ENCODE measurements at regions not wholly inside any gene's neighbourhood (a gene's known extent, or its start where the extent isn't known, plus 50 kb on each side); places are given as distances from the start of the nearest gene placed in this dataset.

- ChIA-PET POLR2A (no interaction called here), CTCF (no interaction called here)
These were observed 106.4 kb downstream of the SINHCAF start for GRCh38 chr12:31219521-31219920.

DNA sequence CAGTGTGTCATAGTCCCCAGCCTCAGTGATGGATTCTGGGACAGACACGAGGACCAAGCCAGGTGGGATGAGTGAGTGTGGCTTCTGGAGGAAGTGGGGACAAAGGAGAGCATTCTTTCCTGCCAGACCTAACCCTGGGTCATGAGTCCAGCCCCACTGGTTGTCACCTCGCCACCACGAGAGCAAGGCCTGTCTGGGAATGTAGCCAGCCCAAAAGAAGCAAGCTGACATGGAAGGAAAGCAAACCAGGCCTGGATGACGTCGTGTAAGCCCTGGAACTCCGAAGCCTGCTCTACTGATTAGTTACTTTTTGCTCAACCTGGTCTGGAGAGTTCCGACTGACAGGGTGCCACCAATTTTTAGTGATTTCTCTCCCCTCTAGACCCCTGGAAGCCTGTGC, 105.9 kb downstream of the SINHCAF start:
- no peak overlapping the region for H3K4me3 ChIP-seq (ENCODE audit: low read depth, low read length)

More at GRCh38 chr12:31219521-31219920, 106.4 kb downstream of the SINHCAF start:
- Histone ChIP-seq H3K4me1 (ENCODE audit: control insufficient read depth, insufficient read depth, low read length) (no peaks in the 10 kb centered on the region), H3K9me3 (ENCODE audit: control insufficient read depth, insufficient read depth, low read depth, low read length) (no peaks in the 10 kb centered on the region), H3K36me3 (ENCODE audit: control insufficient read depth in 2 of 2, insufficient read depth in 1 of 2, low read length in 2 of 2) (no peaks in the 10 kb centered on the region), H3K27ac (ENCODE audit: extremely low read depth, low read depth, low read length) (no peak overlapping the region), H3K4me3 (ENCODE audit: low read depth, low read length) (no peak overlapping the region)
- TF ChIP-seq ZNF488 (tag by site-specific recombination; IDR thresholded peaks at IDR 0.05) (no peak), ZNF621 (tag by site-specific recombination; IDR thresholded peaks at IDR 0.05) (no peak), ZBTB7A (tag by site-specific recombination; IDR thresholded peaks at IDR 0.05; ENCODE audit: low read depth) (no peak)
- TF ChIP-seq, protein P1, sequence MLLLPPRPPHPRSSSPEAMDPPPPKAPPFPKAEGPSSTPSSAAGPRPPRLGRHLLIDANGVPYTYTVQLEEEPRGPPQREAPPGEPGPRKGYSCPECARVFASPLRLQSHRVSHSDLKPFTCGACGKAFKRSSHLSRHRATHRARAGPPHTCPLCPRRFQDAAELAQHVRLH (tag by site-specific recombination; IDR thresholded peaks at IDR 0.05) = no peak

GRCh38 chr12:31220633-31221550, 105.1 kb downstream of the SINHCAF start:
- Histone ChIP-seq H3K9me3 (ENCODE audit: control insufficient read depth, insufficient read depth, low read depth, low read length) (no peaks in the 10 kb centered on the region), H3K4me3 (ENCODE audit: low read depth, low read length) (no peak overlapping the region), H3K4me1 (ENCODE audit: control insufficient read depth, insufficient read depth, low read length) (no peaks in the 10 kb centered on the region), H3K27ac (ENCODE audit: extremely low read depth, low read depth, low read length) (no peak overlapping the region), H3K36me3 (ENCODE audit: control insufficient read depth in 2 of 2, insufficient read depth in 1 of 2, low read length in 2 of 2) (no peaks in the 10 kb centered on the region)
- ChIA-PET CTCF (no interaction called here), POLR2A (no interaction called here)
- TF ChIP-seq ZNF776 (tag by site-specific recombination; IDR thresholded peaks at IDR 0.05; ENCODE audit: borderline replicate concordance) = no peak
- TF ChIP-seq, protein P2, sequence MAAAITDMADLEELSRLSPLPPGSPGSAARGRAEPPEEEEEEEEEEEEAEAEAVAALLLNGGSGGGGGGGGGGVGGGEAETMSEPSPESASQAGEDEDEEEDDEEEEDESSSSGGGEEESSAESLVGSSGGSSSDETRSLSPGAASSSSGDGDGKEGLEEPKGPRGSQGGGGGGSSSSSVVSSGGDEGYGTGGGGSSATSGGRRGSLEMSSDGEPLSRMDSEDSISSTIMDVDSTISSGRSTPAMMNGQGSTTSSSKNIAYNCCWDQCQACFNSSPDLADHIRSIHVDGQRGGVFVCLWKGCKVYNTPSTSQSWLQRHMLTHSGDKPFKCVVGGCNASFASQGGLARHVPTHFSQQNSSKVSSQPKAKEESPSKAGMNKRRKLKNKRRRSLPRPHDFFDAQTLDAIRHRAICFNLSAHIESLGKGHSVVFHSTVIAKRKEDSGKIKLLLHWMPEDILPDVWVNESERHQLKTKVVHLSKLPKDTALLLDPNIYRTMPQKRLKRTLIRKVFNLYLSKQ (tag by site-specific recombination; IDR thresholded peaks at IDR 0.05; ENCODE audit: borderline replicate concordance) = no peak
- no peak for TF ChIP-seq ZNF501 (tag by site-specific recombination; IDR thresholded peaks at IDR 0.05)
- no peak for TF ChIP-seq ZNF157 (tag by site-specific recombination; IDR thresholded peaks at IDR 0.05)
- no peak for TF ChIP-seq ZNF169 (tag by site-specific recombination; IDR thresholded peaks at IDR 0.05)
- no peak for TF ChIP-seq ZNF621 (tag by site-specific recombination; IDR thresholded peaks at IDR 0.05)
- no peak for TF ChIP-seq HOXD13 (CRISPR knock-in tag; IDR thresholded peaks at IDR 0.05; ENCODE audit: borderline replicate concordance)
- TF ChIP-seq ZNF366 (tag by site-specific recombination; conservative IDR thresholded peaks at IDR 0.05) = no peak
- no peak for TF ChIP-seq TRIM28 (IDR thresholded peaks at IDR 0.05; ENCODE audit: borderline replicate concordance, low read length)
- TF ChIP-seq KLF9 (tag by site-specific recombination; IDR thresholded peaks at IDR 0.05; ENCODE audit: low read depth) = no peak
- TF ChIP-seq ZFHX2 (tag by site-specific recombination; conservative IDR thresholded peaks at IDR 0.05) = no peak
- TF ChIP-seq, protein P3, sequence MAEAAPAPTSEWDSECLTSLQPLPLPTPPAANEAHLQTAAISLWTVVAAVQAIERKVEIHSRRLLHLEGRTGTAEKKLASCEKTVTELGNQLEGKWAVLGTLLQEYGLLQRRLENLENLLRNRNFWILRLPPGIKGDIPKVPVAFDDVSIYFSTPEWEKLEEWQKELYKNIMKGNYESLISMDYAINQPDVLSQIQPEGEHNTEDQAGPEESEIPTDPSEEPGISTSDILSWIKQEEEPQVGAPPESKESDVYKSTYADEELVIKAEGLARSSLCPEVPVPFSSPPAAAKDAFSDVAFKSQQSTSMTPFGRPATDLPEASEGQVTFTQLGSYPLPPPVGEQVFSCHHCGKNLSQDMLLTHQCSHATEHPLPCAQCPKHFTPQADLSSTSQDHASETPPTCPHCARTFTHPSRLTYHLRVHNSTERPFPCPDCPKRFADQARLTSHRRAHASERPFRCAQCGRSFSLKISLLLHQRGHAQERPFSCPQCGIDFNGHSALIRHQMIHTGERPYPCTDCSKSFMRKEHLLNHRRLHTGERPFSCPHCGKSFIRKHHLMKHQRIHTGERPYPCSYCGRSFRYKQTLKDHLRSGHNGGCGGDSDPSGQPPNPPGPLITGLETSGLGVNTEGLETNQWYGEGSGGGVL (tag by site-specific recombination; IDR thresholded peaks at IDR 0.05) = no peak

More for the DNA sequence above, 105.9 kb downstream of the SINHCAF start:
- Histone ChIP-seq H3K4me1 (ENCODE audit: control insufficient read depth, insufficient read depth, low read length) (no peaks in the 10 kb centered on the region), H3K36me3 (ENCODE audit: control insufficient read depth in 2 of 2, insufficient read depth in 1 of 2, low read length in 2 of 2) (no peaks in the 10 kb centered on the region), H3K27ac (ENCODE audit: extremely low read depth, low read depth, low read length) (no peak overlapping the region), H3K9me3 (ENCODE audit: control insufficient read depth, insufficient read depth, low read depth, low read length) (no peaks in the 10 kb centered on the region)
- POLR2A ChIA-PET = no interaction called here
- TF ChIP-seq PRDM1 (tag by site-specific recombination; IDR thresholded peaks at IDR 0.05) (no peak), ZBTB11 (tag by site-specific recombination; conservative IDR thresholded peaks at IDR 0.05; ENCODE audit: low read depth) (no peak), SCRT1 (tag by site-specific recombination; IDR thresholded peaks at IDR 0.05; ENCODE audit: borderline replicate concordance) (no peak)
- CTCF ChIA-PET = no interaction called here

Measured in HEK293 (cell line).